Retina (tissue), 1 donor: ENCODE measurements at regions not wholly inside any gene's neighbourhood (a gene's known extent, or its start where the extent isn't known, plus 50 kb on each side); places are given as distances from the start of the nearest gene placed in this dataset.

Experiments used
- DNase-seq: peaks from one replicate; pipeline ENCODE4 v3.0.0-alpha.2; 2016

DNA sequence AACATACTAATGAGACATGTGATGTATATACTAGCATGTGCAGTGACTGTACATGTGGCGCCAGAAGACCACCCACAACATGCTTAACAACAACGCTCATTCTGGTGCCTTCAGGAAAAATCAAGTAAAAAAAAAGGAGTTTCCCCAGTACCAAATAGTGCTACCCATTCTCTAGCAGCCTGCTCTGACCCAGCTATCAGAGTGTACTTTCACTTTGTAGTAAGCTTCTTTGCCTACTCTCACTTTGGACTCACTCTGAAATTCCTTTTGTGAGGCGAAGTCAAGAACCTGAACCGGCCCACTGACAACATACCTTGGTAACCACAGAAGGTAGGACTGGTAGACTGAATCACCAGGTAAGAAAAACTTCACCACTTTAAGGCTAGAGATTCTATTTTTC, 1100.0 kb downstream of the GRIK2 start:
- DNase-seq: no peak

DNA sequence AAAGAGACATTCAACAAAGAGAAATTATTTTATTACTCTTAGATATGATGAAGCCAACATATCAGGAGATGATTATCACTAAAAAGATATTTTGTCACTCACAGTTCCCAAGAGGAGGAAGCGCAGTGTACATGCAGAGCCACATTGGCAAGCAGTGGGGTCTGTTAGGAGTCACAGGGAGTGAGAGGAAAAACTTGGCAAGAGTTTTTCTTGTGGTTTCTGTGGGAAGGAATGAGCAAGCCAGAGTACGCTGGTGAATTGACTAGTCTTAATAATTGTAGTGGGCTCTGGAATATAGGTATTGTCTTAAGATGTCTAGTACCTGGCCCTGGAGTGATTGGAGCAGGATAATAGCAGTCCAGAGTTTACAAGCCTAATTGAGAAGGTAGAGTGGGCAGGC, 1095.2 kb downstream of the GRIK2 start:
- no peak for DNase-seq

DNA sequence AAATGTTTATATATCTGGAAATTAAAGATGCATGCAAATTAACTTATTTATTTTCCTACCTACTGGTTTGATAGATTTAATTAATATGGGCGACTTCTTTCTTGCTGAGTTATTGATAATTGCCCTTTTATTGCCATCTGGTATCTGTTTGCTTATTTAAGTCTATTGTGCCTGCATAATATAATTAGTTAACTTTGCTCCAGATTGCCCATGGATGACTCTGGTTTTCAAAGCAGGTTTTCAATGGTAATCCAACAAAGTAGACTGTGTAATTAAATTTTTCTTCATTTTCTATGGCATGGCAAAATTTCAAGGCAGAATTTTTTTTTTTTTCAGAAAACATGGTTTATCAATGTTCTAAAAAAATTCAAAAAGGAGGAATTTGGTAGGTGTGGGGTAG, 1092.0 kb downstream of the GRIK2 start:
- no peak for DNase-seq

DNA sequence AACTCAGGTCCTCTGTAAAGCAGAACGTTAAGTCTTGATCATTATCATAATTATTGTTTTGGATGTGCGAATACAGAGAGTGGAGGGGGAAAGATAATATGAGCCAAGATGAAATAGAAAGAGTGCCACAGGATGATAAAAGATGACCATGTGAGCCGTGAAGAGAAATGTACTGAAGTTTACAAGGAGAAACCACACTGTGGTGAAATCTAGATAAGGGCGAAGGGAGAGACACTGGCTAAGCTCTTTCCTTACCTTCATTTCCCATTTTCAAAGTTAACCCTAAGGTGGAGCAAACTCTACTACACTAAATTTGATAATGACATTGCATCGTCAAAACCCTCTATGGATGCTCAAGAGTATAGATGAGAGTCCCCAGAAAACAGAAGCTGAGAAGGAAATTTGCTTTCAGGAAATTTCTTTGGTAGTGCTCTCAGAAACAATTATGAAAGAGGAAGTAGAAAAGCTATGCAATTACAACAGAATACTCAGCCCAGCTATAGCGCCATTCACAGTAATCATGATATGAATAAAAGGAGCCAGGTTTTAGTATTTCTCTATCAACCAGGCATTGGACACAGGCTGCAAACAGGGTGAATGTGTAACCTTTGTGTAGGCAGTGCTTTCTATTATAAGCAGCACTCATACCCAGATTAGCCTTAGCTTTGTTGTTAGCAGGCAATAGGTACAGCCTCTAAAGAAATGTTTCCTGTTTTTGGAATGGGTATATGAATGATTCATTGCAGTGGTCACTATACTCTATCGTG, 1080.7 kb downstream of the GRIK2 start:
- DNase-seq: no peak

DNA sequence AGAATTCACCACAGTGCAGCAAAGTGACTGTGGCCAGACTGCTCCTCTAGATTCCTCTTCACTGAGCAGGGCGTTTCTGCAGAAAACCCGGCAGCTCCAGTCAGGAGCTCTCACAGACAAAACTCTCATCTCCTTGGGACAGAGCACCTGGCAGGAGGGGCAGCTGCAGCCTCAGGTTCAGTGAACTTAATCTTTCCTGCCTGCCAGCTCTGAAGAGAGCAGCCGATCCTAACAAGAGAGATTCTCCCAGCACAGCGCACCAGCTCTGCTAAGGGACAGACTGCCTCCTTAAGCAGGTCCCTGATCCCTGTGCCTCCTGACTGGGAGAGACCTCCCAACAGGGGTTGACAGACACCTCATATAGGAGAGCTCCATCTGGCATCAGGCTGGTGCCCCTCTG, 1065.5 kb downstream of the GRIK2 start:
- no peak for DNase-seq

DNA sequence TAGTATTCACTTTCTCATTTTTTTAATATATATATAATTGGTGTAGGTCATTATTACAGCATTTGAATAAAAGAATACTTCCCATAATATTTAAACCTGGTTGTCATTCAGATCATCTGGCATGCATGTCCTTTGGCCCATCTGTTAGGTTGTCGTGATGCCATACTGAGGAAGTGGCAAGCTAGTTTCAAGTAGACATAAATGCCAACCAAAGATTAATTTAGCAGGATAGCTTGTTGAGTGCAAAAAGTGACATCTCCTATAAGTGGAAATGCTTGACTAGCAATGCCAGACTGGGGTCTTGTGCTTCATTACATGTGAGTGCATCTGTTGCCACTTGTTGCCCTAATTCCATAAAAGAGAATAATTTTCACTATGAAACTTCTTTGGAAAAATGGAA, 1044.7 kb downstream of the GRIK2 start:
- DNase-seq: no peak

DNA sequence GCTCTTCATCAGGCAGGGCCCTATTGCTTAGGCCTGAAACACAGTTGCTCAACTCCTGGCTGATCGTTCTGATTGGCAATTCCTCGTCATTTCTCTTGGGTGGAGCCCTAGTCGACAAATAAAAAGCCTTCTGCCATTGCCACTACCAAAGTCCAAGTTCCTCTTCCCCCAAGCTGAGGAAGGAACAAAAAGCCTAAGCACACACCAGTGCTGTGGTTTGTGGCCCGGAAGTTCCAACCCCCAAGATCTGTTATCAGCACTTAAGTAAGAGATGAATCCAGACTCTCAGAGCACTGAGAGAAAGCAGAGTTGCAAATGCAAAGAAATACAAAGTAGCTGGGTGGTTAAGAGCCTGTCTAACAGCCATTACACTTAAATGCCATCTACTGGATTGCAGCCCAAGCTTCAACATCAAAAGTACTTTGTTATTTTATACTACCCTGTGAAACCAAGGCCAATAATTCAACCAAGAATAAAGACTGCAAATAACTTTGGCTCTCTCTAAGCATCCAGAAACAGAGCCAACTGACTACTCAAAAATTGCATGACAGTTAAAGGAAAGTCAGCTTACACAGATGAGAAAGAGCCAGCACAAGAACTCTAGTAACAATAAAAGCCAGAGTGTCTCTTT, 1024.0 kb downstream of the GRIK2 start:
- no peak for DNase-seq

DNA sequence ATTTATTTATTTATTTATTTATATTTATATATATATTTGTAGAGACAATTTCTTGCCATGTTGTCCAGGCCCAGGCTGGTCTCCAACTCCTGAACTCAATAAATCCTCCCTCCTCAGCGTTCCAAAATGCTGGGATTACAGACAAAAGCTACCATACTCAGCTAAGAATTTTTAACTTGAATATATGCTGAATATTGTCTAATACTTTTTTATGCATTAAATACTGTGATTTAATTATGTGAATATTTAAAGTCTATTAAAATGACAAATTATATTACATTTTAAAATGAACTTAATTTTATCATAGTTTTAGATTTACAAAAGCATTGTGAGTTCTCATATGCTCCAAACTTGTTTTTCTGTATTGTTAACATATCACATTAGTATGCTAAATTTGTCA, 1022.4 kb downstream of the GRIK2 start:
- no peak for DNase-seq

DNA sequence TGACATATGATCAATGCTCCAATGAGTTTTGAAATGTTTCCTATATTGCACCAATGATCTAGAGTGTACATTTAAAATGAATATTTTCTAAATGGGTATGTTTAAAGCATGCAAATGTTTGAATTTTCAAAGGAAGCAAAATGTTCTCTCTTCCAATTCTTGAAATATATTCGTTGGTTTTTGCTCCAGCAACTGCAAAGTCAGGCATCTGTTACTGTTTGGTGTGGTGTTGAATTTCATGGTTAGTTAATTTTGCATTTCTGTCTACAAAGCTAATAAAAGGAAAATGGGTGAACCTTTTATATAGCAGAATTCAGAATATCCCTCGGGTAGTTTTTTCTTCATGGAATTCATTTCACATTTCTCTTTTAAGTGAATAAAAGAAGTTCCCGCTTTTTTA, 1018.3 kb downstream of the GRIK2 start:
- no peak for DNase-seq

DNA sequence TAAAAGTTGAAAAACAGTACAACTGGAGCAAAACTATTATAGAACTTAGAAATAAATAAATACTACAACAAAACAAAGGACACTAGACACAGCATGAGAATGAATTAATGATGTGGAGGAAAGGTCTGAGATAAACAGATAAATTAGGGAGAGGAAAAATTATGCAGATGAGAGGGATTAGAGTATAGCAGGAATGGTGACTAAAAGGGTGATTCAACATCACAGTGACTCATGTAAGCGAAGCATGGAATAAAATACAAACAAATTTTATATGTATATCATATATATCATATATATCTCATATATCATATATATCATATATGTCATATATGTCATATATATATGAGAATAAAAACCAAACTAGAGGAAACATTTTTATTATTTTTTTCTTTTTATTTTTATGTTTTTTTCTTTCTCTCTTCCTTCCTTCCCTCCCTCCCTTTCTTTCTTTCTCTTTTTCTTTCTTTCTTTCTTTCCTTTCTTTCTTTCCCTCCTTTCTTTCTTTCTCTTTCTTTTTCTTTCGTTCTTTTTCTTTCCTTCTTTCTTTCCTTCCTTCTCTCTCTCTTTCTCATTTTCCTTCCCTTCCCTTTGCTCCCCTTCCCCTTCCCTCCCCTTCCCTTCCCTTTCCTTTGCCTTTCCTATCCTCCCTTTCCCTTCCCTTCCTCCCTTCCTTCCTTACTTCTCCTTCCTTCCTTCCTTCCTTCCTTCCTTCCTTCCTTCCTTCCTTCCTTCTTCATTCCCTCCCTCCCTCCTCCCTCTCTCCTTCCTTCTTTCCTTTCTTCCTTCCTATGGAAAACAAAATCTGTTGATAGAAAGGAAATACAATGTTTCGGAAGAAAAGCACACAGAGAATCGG, 1014.6 kb downstream of the GRIK2 start:
- no peak for DNase-seq

DNA sequence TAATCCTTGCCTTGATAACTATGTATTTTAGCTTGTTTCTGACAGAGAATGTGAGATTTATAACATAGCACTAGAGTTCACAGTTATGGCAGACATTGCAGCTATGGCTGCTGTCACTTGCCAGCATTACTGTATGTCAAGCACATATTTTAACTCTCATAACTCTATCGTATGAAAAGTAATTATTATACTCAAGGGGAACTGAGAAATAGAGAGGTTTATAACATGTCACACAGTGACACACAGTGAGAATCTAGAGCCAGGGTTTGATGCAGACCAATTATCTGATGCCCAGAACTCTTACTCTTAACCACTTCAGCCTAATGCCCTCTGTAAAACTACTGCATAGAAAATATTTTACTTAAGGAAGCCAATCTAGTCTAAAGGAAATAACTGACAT, 1012.4 kb downstream of the GRIK2 start:
- DNase-seq: no peak

DNA sequence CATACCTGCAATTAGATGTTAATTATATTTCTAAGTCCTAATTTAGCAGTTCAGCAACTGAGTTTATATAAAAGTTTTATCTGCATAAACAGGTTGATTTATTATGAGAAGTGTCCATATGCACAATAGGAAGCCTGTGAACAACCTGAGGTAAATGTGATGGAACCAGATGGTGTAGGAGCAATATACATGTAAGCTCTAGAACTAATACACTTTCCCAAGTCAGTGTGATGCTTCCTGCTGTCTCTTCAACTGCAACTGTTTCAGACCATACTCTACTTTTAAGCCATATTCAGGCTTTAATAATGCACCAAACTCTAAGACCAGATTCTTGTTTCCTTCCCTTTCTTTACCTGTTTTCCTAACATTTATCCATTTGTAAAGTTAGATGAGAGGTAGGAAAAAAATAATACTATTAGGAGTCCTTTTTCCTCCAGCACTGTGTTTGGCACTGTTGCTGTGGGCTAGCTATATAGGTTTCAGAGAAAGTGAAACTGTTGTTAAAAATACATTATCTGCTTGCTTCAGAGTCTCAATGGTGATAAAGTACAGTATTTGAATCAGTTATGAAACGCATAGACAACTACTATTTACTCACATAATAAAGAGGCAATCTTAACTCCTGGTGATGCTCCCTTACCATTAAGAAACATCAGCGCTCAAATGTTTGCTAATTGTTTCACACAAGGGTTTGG, 1009.3 kb downstream of the GRIK2 start:
- DNase-seq: no peak

DNA sequence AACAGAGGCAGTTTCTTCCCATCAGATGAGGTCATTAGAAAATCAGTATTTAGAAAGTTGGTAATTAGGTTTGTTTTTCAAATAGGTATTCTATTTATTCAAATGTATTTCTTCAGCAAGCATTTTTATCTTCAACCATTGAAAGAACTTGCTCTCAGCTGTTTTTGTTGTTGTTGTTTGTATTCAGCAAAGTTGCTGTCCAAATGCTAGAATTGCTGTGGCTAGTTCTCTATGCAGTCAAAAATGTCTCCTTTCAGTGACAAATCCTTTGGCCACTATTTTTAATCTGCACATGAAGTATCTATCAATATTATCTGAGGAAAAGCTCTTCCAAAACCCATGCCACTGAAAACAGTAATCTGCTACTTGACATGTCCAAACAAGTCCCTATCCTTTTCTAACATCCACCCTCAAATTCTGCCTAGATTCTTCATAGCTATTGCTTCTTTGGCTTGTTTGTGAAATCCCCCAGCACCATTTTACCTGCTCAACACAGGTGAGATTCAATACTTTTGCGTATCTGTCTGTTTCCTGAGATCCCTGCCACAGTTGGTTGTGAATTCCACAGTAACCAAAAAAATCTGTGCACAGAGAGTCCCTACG, 1005.4 kb downstream of the GRIK2 start:
- no peak for DNase-seq

DNA sequence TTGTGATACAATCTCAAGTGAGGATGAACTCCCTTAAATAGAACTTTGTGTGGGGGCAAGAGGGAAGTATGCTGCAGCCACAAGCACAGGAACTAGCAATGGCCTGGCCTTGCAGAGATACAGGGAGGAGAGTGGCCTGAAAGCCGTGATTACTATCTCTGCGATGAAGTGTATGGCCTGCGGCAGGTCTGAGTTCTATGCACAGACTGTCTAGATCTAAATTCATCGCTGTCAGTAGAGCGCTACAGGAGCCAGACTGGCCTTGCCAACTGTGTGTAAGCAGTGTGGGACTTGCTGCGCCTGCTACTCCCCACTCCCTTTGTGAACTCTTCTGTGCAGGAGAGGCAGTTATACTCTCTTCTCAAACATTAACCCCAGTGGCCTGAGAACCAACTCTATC, 997.0 kb downstream of the GRIK2 start:
- no peak for DNase-seq

DNA sequence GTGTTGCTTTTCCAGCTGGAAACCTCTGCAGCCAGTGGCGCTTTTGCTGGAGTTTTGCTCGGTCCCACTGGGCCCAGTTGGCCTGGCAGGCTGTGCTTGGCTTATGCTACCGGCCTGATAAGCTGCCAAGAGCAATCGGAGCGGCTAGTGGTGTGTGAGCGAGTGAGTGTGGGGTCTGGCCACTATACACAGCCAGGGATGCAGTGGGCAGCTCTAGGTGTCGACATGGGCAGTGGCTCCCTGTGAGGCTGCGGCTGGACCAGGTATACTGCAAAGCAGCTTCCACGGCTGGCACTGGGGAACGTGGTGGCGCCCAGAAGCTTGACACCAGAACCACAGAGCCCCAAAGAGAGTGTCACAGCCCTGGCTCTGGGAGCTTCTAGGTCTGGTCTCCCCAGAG, 996.5 kb downstream of the GRIK2 start:
- no peak for DNase-seq

DNA sequence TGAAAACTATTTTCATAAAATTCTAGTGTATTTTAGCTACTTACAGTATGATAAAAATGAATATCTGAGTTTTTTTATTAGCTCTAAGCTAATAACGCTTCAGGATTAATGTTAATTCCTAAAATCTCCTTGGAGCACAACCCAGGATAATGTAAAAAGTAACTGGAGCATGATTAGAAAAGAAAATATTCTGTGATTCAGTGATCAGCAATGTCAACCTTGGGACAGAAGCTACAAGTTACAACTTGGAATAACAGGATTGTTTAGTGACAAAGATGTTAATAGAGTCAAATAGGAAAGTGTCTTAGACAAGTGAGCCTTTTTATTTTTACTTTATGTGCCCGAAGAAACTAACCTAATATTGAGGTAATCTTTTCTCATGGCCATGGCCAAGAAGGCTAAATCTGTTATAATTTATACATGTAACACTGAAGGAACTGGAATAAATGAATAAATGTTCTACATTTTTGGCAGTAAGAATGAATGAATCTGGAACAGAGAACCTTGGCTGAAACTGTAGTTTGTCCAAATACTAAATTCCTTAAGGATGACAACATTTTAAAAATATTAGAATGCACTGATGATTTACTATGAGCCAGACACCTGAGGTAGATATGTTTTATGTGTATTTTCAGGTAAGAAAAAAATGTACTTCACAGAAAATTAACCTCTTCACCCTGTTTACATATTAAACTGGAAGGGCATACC, 994.0 kb downstream of the GRIK2 start:
- DNase-seq: no peak

DNA sequence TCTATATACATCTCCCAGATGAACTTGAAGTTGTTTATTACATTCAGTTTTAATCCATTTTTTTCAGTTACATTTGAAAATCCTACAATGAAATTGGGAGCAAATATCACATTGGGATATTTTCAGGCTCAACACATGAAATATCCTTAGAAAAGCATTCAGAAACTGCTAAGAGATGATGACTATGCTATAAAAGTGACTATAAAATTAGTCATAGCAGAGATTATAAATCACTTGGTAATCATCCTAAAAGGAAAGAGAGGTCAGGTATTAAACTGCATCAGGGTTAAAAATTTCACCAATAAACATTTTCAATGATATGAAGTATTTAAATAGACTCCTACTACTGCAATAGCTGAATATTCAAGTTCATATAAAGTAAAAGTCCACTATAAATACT, 987.7 kb downstream of the GRIK2 start:
- no peak for DNase-seq

DNA sequence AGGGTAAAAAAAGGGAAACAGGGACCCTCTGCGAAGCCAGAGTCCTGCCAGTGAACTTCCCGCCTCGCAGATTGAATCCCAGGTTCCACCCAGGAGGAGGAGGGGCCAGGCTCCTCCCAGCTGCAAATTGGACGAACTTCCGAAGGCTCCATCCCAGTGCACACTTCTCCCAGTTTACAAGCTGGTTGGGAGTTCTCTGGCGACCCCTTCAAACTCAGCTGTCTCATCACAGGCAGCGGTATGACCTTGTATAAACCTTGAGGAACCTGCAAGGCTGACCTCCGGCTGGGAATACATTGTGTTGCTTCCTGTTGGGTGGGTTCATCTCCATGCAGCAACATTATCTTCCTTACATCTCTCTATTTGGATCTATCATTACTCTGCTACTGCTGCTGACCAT, 962.7 kb downstream of the GRIK2 start:
- no peak for DNase-seq

DNA sequence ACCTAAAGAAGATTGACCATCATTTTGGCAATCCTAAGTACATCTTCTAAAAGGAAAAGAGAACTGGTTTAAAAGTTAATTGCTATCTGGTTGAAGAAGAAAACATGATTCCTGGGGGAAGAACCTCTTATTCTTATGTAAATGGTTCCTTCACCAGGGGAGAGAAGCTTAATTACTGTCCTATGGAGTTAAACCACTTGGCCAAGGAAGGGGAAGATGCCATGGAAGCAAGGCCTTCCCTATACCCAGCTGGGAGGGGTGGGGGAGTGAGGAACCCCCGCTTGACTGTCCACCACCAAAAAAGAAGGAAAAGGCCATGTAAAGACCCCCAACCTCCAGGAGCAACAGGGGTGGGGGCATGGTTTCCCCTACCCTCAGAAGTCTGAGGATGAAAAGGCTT, 962.1 kb downstream of the GRIK2 start:
- DNase-seq: no peak

DNA sequence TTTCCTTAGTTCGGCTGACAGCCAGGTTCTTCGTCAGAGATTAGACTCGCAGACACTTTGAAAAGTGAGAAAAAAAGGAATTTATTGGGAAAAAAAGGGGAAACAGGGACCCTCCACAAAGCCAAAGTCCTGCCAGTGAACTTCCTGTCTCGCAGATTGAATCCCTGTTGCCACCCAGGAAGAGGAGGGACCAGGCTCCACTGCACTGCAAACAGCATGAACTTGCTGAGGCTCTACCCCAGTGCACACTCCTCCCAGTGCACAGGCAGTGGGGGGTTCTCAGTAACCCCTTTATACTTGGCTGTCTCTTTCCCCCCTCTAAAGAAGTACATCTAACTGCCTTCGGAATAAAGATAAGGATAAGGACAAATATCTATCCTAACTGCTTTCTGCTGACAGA, 959.0 kb downstream of the GRIK2 start:
- DNase-seq: no peak

DNA sequence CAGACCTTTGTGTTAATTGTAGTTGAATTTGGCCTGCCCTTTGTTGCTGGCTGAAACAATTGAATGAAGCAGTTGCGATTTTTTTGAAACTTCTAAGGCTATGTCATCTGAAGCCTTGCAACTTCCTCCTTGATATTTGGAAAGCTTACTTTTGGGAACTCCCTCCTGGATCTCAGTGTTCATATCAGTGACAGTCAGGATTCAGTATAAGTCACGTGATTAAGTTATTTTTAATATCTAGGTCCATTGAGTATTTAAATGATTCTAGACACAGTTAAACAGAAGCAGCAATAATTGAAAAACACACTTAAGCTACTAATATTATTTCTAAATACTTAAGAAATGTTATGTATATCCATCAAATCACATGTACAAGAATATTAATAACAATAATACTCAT, 951.3 kb downstream of the GRIK2 start:
- DNase-seq: no peak

DNA sequence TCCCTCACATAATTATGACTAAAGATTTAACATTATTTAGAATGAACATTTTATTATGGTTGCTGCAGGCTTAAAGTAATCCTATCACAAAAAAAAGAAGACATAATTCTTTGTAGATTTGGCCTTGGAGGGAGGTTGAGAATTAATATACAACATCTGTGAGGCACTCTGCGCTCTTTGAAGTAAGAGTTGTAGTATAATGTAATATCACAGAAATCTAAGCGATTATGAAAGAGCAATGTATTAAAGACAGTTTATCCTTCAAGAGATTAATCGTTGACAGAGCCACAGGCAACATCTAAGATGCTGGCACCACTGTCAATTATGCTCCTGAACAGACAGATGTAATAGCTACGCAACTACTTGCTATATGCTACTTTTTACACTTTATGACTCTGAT, 946.8 kb downstream of the GRIK2 start:
- no peak for DNase-seq
